ENCODE measurements at regions not wholly inside any gene's neighbourhood (a gene's known extent, or its start where the extent isn't known, plus 50 kb on each side); places are given as distances from the start of the nearest gene placed in this dataset.

DNA sequence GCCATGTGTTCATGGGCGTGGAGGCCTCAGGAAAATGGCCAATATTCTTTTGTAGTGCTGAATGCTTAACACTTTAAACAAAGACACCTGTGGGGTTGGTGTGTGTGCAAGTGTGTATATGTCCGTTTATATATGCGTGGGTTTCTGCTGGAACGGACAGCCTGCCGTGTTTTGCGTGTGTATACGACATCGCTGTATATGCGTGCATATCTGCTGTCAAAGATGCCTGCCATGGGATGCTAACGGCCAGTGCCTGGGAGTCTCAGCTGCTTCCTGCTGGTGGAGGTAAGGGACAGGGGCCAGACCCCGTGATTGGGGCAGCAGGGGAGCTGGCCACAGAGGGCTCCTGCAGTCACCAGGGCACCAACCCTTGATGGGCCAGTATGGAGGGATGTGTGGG, 216.3 kb upstream of the SHH start:
- TF ChIP-seq, protein P1, sequence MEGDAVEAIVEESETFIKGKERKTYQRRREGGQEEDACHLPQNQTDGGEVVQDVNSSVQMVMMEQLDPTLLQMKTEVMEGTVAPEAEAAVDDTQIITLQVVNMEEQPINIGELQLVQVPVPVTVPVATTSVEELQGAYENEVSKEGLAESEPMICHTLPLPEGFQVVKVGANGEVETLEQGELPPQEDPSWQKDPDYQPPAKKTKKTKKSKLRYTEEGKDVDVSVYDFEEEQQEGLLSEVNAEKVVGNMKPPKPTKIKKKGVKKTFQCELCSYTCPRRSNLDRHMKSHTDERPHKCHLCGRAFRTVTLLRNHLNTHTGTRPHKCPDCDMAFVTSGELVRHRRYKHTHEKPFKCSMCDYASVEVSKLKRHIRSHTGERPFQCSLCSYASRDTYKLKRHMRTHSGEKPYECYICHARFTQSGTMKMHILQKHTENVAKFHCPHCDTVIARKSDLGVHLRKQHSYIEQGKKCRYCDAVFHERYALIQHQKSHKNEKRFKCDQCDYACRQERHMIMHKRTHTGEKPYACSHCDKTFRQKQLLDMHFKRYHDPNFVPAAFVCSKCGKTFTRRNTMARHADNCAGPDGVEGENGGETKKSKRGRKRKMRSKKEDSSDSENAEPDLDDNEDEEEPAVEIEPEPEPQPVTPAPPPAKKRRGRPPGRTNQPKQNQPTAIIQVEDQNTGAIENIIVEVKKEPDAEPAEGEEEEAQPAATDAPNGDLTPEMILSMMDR (IDR thresholded peaks at IDR 0.05) = no peak
- no peak for TF ChIP-seq POLR2A (IDR thresholded peaks at IDR 0.05)

Data from breast epithelium (tissue), 3 donors.